ENCODE measurements at regions not wholly inside any gene's neighbourhood (a gene's known extent, or its start where the extent isn't known, plus 50 kb on each side); places are given as distances from the start of the nearest gene placed in this dataset.

GRCh38 chr9:108467653-108468324, 388.0 kb downstream of the ACTL7B start:
- WGBS (ENCODE audit: insufficient coverage, low coverage, low lambda C conversion rate, missing lambda C conversion rate): 67% methylated on average over 5 of the region's 6 CpGs
- peaks cover 0 to 6% (median 0%) of the 10 kb centered on the region in 4 donors for H3K4me1 ChIP-seq
- H3K9me3 ChIP-seq: no peaks in the 10 kb centered on the region
- no peaks in the 10 kb centered on the region for H3K36me3 ChIP-seq
- no peak overlapping the region for H3K27ac ChIP-seq
- H3K27me3 ChIP-seq: no peaks in the 10 kb centered on the region
- TF ChIP-seq POLR2A (IDR thresholded peaks at IDR 0.05) (no peak), CTCF (IDR thresholded peaks at IDR 0.05) (no peak)
- DNase-seq (peak; percentile 27 to 59 (median 52)), ATAC-seq (peak; percentile 40 to 93 (median 76))
- no peak overlapping the region for H3K4me3 ChIP-seq
- intact Hi-C loops (cut with DNase I): no loop called here

- Histone ChIP-seq H3K36me3 (no peaks in the 10 kb centered on the region), H3K27me3 (no peaks in the 10 kb centered on the region), H3K27ac (no peak overlapping the region), H3K4me3 (no peak overlapping the region), H3K4me1 (peaks cover 0 to 6% (median 0%) of the 10 kb centered on the region in 4 donors), H3K9me3 (no peaks in the 10 kb centered on the region)
- intact Hi-C loops (cut with DNase I): no loop called here
- no peak for DNase-seq
- ATAC-seq: no peak
- WGBS (ENCODE audit: insufficient coverage, low coverage, low lambda C conversion rate, missing lambda C conversion rate): 86% methylated on average over 2 of the region's 2 CpGs
- no peak for TF ChIP-seq CTCF (IDR thresholded peaks at IDR 0.05)
Measured at GRCh38 chr9:108467161-108467560, 388.6 kb downstream of the ACTL7B start.

- Histone ChIP-seq H3K27me3 (no peaks in the 10 kb centered on the region), H3K4me1 (peaks cover 0 to 6% (median 0%) of the 10 kb centered on the region in 4 donors), H3K36me3 (no peaks in the 10 kb centered on the region), H3K27ac (no peak overlapping the region), H3K9me3 (no peaks in the 10 kb centered on the region), H3K4me3 (no peak overlapping the region)
- intact Hi-C loops (cut with DNase I): no loop called here
- WGBS (ENCODE audit: insufficient coverage, low coverage, low lambda C conversion rate, missing lambda C conversion rate): 78% methylated on average over 2 of the region's 2 CpGs
- DNase-seq: no peak
- no peak for ATAC-seq
- TF ChIP-seq CTCF (IDR thresholded peaks at IDR 0.05): no peak
- TF ChIP-seq POLR2A (IDR thresholded peaks at IDR 0.05): no peak
Measured at GRCh38 chr9:108466304-108466703, 389.5 kb downstream of the ACTL7B start.

GRCh38 chr9:108463932-108464606, 391.7 kb downstream of the ACTL7B start:
- Histone ChIP-seq H3K27me3 (no peaks in the 10 kb centered on the region), H3K9me3 (no peaks in the 10 kb centered on the region), H3K36me3 (no peaks in the 10 kb centered on the region), H3K4me1 (peaks cover 0 to 6% (median 0%) of the 10 kb centered on the region in 4 donors), H3K27ac (no peak overlapping the region), H3K4me3 (no peak overlapping the region)
- DNase-seq (no peak), ATAC-seq (peak in 1 of 4 donors; percentile 78)
- WGBS (ENCODE audit: insufficient coverage, low coverage, low lambda C conversion rate, missing lambda C conversion rate): 60% methylated on average over 1 of the region's 3 CpGs
- no peak for TF ChIP-seq CTCF (IDR thresholded peaks at IDR 0.05)
- no peak for TF ChIP-seq POLR2A (IDR thresholded peaks at IDR 0.05)
- intact Hi-C loops (cut with DNase I): no loop called here

Data from right lobe of liver (tissue), 6 donors.